SU-DHL-6 (cell line): ENCODE measurements at regions not wholly inside any gene's neighbourhood (a gene's known extent, or its start where the extent isn't known, plus 50 kb on each side); places are given as distances from the start of the nearest gene placed in this dataset.

ENCODE experiments used
- H2AFZ ChIP-seq: fragments of 200-600 bp; sonication (generic); 2 replicates; pipeline ENCODE4 v1.6.1; 2014; ENCODE audit warnings: low read depth, mild to moderate bottlenecking, moderate library complexity, mixed read lengths, antibody characterized with exemption, low read length; ENCODE audit not compliant: severe bottlenecking
- H3F3A ChIP-seq: fragments of 200-600 bp; shearing (Covaris generic); 2 replicates; pipeline ENCODE4 v1.6.0; 2016; ENCODE audit warnings: antibody characterized with exemption, mild to moderate bottlenecking; ENCODE audit not compliant: insufficient read depth
- H3K27ac ChIP-seq: fragments of 200-600 bp; sonication (generic); 2 replicates; pipeline ENCODE4 v1.5.1; 2016; ENCODE audit warnings: low read depth, mild to moderate bottlenecking, low read length, moderate library complexity, mixed read lengths
- H3K27me3 ChIP-seq: fragments of 200-600 bp; sonication (generic), shearing (Covaris generic); 2 replicates; pipeline ENCODE4 v1.6.0; 2014; ENCODE audit warnings: mild to moderate bottlenecking, low read length
- H3K36me3 ChIP-seq: fragments of 200-600 bp; sonication (generic); 2 replicates; pipeline ENCODE4 v1.6.1; 2014; ENCODE audit warnings: mild to moderate bottlenecking, low read length, mixed read lengths
- H3K4me2 ChIP-seq: fragments of 300-600, 200-600 bp; shearing (Covaris generic), sonication (generic); 2 replicates; pipeline ENCODE4 v1.6.0; 2014; ENCODE audit warnings: low read length, low read depth, mild to moderate bottlenecking; ENCODE audit not compliant: poor library complexity, severe bottlenecking
- H3K4me3 ChIP-seq: fragments of 200-600 bp; sonication (generic); 2 replicates; pipeline ENCODE4 v1.5.1; 2014; ENCODE audit warnings: antibody characterized with exemption, low read length, mild to moderate bottlenecking, mixed read lengths; ENCODE audit not compliant: insufficient read depth, poor library complexity, severe bottlenecking
- H3K79me2 ChIP-seq: fragments of 200-600 bp; sonication (generic); 2 replicates; pipeline ENCODE4 v1.6.1; 2014; ENCODE audit warnings: mild to moderate bottlenecking, low read length, moderate library complexity; ENCODE audit not compliant: insufficient read depth
- H3K9ac ChIP-seq: fragments of 200-600 bp; sonication (generic); 2 replicates; pipeline ENCODE4 v1.7.0; 2014; ENCODE audit warnings: mild to moderate bottlenecking, low read length
- H3K9me2 ChIP-seq: fragments of 200-600 bp; sonication (generic); replicated peaks from 2 replicates; pipeline ENCODE4 v1.6.1; 2014; ENCODE audit warnings: low read length; ENCODE audit not compliant: insufficient read depth
- H3K9me3 ChIP-seq: fragments of 200-600 bp; sonication (generic); 2 replicates; pipeline ENCODE4 v1.6.1; 2014; ENCODE audit warnings: low read length, mixed read lengths; ENCODE audit not compliant: insufficient read depth
- H4K20me1 ChIP-seq: fragments of 200-600 bp; sonication (generic); 2 replicates; pipeline ENCODE4 v1.6.1; 2014; ENCODE audit warnings: low read depth, mild to moderate bottlenecking, antibody characterized with exemption, low read length, moderate library complexity, mixed read lengths
- EZH2phosphoT487 ChIP-seq: fragments of 200-600 bp; sonication (generic), shearing (Covaris generic); conservative IDR thresholded peaks from 2 replicates; pipeline ENCODE4 v1.6.1; 2018; ENCODE audit warnings: mild to moderate bottlenecking, antibody characterized with exemption, low read length, moderate library complexity, mixed read lengths
- TF ChIP-seq, protein P1 (sequence below): fragments of 200-600 bp; sonication (generic); IDR thresholded peaks from one replicate; pipeline ENCODE4 v1.5.1; 2017; ENCODE audit warnings: antibody characterized with exemption, mild to moderate bottlenecking, low read length, moderate library complexity; ENCODE audit not compliant: insufficient read depth, poor library complexity, severe bottlenecking

DNA sequence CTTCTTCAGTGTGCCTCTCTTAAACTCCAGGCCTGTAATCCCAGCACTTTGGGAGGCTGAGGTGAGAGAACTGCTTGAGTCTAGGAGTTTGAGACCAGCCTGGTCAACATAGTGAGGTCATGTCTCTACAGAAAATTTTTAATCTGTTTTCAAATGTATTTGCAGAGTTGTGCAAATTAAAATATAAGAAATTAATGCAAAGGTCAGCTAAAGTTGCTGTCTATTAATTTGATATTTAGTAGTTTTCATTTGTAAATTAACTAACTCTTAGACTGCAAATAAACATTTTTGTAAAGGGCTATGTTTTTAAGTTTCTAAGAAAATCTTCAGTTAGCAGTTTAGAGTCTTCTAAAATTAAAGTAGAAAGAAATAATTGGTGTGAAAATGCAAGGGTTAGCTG, 99.9 kb upstream of the TJP1 start:
- H2AFZ ChIP-seq = no peak overlapping the region

DNA sequence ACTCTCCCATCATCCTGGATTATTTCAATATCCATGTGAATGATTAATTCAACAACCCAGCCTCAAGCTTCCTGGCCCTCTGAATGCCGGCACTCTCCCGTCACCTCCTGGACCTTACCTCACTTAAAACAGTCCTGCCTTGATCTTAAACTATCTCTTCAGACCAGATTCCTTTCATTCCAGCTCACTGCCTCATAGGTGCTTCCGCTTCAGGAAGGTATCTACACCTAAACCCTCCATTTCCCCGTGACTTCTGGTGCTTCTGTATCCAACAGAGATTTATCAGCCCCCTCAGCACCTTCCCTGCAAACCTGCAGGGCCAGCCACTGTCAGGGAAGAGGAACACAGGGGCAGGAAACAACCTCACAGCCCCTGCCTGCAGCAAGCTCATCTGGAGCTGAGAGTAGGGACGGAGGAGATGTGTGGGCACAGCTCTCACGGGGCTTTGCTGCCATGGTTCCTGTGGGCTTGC, 98.9 kb upstream of the TJP1 start:
- no peaks in the 10 kb centered on the region for H3K36me3 ChIP-seq
- no peak overlapping the region for H3K9ac ChIP-seq
- H3K27ac ChIP-seq = no peak overlapping the region
- no peaks in the 10 kb centered on the region for H3K79me2 ChIP-seq
- H3K9me3 ChIP-seq = no peaks in the 10 kb centered on the region
- no peak for TF ChIP-seq EZH2phosphoT487
- TF ChIP-seq, protein P1, sequence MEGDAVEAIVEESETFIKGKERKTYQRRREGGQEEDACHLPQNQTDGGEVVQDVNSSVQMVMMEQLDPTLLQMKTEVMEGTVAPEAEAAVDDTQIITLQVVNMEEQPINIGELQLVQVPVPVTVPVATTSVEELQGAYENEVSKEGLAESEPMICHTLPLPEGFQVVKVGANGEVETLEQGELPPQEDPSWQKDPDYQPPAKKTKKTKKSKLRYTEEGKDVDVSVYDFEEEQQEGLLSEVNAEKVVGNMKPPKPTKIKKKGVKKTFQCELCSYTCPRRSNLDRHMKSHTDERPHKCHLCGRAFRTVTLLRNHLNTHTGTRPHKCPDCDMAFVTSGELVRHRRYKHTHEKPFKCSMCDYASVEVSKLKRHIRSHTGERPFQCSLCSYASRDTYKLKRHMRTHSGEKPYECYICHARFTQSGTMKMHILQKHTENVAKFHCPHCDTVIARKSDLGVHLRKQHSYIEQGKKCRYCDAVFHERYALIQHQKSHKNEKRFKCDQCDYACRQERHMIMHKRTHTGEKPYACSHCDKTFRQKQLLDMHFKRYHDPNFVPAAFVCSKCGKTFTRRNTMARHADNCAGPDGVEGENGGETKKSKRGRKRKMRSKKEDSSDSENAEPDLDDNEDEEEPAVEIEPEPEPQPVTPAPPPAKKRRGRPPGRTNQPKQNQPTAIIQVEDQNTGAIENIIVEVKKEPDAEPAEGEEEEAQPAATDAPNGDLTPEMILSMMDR = no peak
- H3K27me3 ChIP-seq = no peaks in the 10 kb centered on the region
- no peaks in the 10 kb centered on the region for H3F3A ChIP-seq
- H4K20me1 ChIP-seq = no peaks in the 10 kb centered on the region
- no peaks in the 10 kb centered on the region for H3K9me2 ChIP-seq
- H3K4me2 ChIP-seq = no peak overlapping the region
- no peak overlapping the region for H2AFZ ChIP-seq
- H3K4me3 ChIP-seq = no peak overlapping the region

More for the DNA sequence above, 99.9 kb upstream of the TJP1 start:
- Histone ChIP-seq H3K9me3 (no peaks in the 10 kb centered on the region), H3K36me3 (no peaks in the 10 kb centered on the region), H3K4me3 (no peak overlapping the region), H3K27me3 (no peaks in the 10 kb centered on the region), H3F3A (no peaks in the 10 kb centered on the region), H3K79me2 (no peaks in the 10 kb centered on the region), H3K9me2 (no peaks in the 10 kb centered on the region), H4K20me1 (no peaks in the 10 kb centered on the region), H3K4me2 (no peak overlapping the region), H3K9ac (no peak overlapping the region), H3K27ac (no peak overlapping the region)
- no peak for TF ChIP-seq EZH2phosphoT487
- TF ChIP-seq, protein P1 = no peak

DNA sequence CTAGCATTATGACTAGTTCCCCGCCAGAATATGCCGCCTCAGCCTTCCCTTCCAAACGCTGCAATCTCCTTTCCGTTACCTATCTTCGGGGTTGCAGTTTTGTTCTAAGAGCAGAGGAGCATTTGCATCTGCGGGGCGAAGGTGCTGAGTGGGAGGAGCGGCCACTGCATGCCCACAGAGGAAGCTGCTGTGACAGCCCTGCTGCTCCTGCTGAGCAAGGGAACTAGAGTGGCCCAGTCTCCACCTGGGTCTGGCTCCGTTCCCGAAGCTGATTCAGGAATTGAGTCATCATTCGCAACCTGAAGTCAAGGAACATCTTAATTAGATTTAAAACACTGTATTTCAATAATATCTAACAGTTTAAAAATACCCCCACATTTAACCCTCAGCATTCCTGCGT, 98.2 kb upstream of the TJP1 start:
- H4K20me1 ChIP-seq = no peaks in the 10 kb centered on the region
- H2AFZ ChIP-seq = no peak overlapping the region
- H3K27me3 ChIP-seq = no peaks in the 10 kb centered on the region
- H3F3A ChIP-seq = no peaks in the 10 kb centered on the region
- no peaks in the 10 kb centered on the region for H3K9me3 ChIP-seq
- TF ChIP-seq, protein P1 = no peak
- TF ChIP-seq EZH2phosphoT487 = no peak
- no peak overlapping the region for H3K4me2 ChIP-seq
- H3K4me3 ChIP-seq = no peak overlapping the region
- no peaks in the 10 kb centered on the region for H3K79me2 ChIP-seq
- no peak overlapping the region for H3K9ac ChIP-seq
- H3K27ac ChIP-seq = no peak overlapping the region
- H3K9me2 ChIP-seq = no peaks in the 10 kb centered on the region
- H3K36me3 ChIP-seq = no peaks in the 10 kb centered on the region

DNA sequence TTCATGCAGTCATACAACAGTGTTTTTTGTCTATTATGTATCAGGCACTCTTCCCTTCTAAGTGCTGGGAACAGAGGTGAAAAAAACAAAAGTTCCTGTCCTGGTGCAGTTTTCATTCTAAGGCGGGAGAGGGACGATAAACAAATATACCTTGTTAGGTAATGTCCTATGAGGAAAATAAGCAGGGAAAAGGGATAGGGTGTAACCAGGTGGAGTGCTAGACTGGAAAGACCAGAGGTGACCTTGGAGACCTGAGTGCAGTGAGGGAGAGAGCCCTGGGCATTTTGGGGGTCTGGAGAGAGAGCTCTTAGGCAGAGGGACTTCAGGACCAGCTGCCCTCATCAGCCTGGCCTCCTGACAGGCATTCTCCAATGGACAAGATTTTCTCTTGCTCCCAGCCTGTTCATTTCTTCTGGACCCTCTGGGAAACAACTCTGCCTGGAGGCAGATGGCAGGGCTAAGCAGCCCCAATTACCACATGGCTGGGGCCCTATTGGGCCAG, 97.2 kb upstream of the TJP1 start:
- Histone ChIP-seq H3K36me3 (no peaks in the 10 kb centered on the region), H3K4me2 (no peak overlapping the region), H3K27me3 (no peaks in the 10 kb centered on the region), H3K9ac (no peak overlapping the region), H3K9me3 (no peaks in the 10 kb centered on the region), H3K9me2 (no peaks in the 10 kb centered on the region), H2AFZ (no peak overlapping the region), H3K79me2 (no peaks in the 10 kb centered on the region), H3F3A (no peaks in the 10 kb centered on the region), H3K4me3 (no peak overlapping the region), H3K27ac (no peak overlapping the region), H4K20me1 (no peaks in the 10 kb centered on the region)
- TF ChIP-seq, protein P1 = no peak
- no peak for TF ChIP-seq EZH2phosphoT487
